H9 (cell line): ENCODE measurements at regions not wholly inside any gene's neighbourhood (a gene's known extent, or its start where the extent isn't known, plus 50 kb on each side); places are given as distances from the start of the nearest gene placed in this dataset.

Source experiments
- DNase-seq: peaks from one replicate; pipeline ENCODE4 v3.0.0-alpha.2; 2017
- H2AFZ ChIP-seq: one replicate; pipeline ENCODE4 v1.6.1; 2013; ENCODE audit warnings: mild to moderate bottlenecking, low read length, control low read depth, moderate library complexity
- H2AK5ac ChIP-seq: 2 replicates; pipeline ENCODE4 v1.6.1; 2013; ENCODE audit warnings: low read length, control low read depth, mixed read lengths; ENCODE audit not compliant: insufficient read length
- H2BK120ac ChIP-seq: one replicate; pipeline ENCODE4 v1.6.1; 2013; ENCODE audit warnings: low read depth, mild to moderate bottlenecking, low read length, control low read depth, inconsistent platforms; ENCODE audit not compliant: poor library complexity, severe bottlenecking
- H2BK12ac ChIP-seq: 2 replicates; pipeline ENCODE4 v1.6.1; 2013; ENCODE audit warnings: low read length, control low read depth, mixed read lengths, low read depth; ENCODE audit not compliant: insufficient read length
- H2BK15ac ChIP-seq: 2 replicates; pipeline ENCODE4 v1.6.1; 2013; ENCODE audit warnings: low read depth, low read length, control low read depth
- H2BK20ac ChIP-seq: one replicate; pipeline ENCODE4 v1.6.1; 2013; ENCODE audit warnings: low read depth, mild to moderate bottlenecking, low read length, control low read depth, inconsistent platforms; ENCODE audit not compliant: poor library complexity, severe bottlenecking
- H2BK5ac ChIP-seq: 2 replicates; pipeline ENCODE4 v1.6.1; 2013; ENCODE audit warnings: low read length, control low read depth, mixed read lengths; ENCODE audit not compliant: insufficient read length
- H3K14ac ChIP-seq: 2 replicates; pipeline ENCODE4 v1.6.1; 2013; ENCODE audit warnings: low read length, control low read depth; ENCODE audit not compliant: insufficient read depth
- H3K18ac ChIP-seq: 2 replicates; pipeline ENCODE4 v1.6.1; 2013; ENCODE audit warnings: low read depth, mild to moderate bottlenecking, mixed read lengths, low read length, control low read depth; ENCODE audit not compliant: insufficient read length
- H3K23ac ChIP-seq: 2 replicates; pipeline ENCODE4 v1.6.1; 2013; ENCODE audit warnings: low read length, control low read depth, mixed read lengths, low read depth; ENCODE audit not compliant: insufficient read length
- H3K23me2 ChIP-seq: 2 replicates; pipeline ENCODE4 v1.6.1; 2013; ENCODE audit warnings: low read depth, mild to moderate bottlenecking, mixed read lengths, low read length, control low read depth; ENCODE audit not compliant: insufficient read length, poor library complexity, severe bottlenecking
- H3K27ac ChIP-seq: 2 replicates; pipeline ENCODE4 v1.5.1; 2013; ENCODE audit warnings: low read length, control low read depth, mixed read lengths, low read depth; ENCODE audit not compliant: insufficient read length
- H3K27me3 ChIP-seq: 2 replicates; pipeline ENCODE4 v1.6.1; 2013; ENCODE audit warnings: low read length, control low read depth, inconsistent platforms; ENCODE audit not compliant: insufficient read depth
- H3K4ac ChIP-seq: 2 replicates; pipeline ENCODE4 v1.6.1; 2013; ENCODE audit warnings: low read depth, mild to moderate bottlenecking, control low read depth, inconsistent platforms, low read length, moderate library complexity
- H3K4me1 ChIP-seq: 2 replicates; pipeline ENCODE4 v1.6.1; 2013; ENCODE audit warnings: low read length, control low read depth, inconsistent platforms; ENCODE audit not compliant: insufficient read depth
- H3K4me2 ChIP-seq: 2 replicates; pipeline ENCODE4 v1.6.1; 2013; ENCODE audit warnings: low read length, control low read depth, mixed read lengths; ENCODE audit not compliant: insufficient read length, insufficient read depth
- H3K56ac ChIP-seq: 2 replicates; pipeline ENCODE4 v1.6.1; 2013; ENCODE audit warnings: low read depth, mild to moderate bottlenecking, mixed read lengths, low read length, control low read depth; ENCODE audit not compliant: insufficient read length
- H3K79me1 ChIP-seq: 2 replicates; pipeline ENCODE4 v1.6.1; 2013; ENCODE audit warnings: low read depth, mild to moderate bottlenecking, moderate library complexity, low read length, control low read depth, inconsistent platforms; ENCODE audit not compliant: insufficient read depth, poor library complexity, severe bottlenecking
- H3K79me2 ChIP-seq: 2 replicates; pipeline ENCODE4 v1.6.1; 2013; ENCODE audit warnings: low read length, control low read depth, inconsistent platforms; ENCODE audit not compliant: insufficient read depth
- H3K9ac ChIP-seq: 2 replicates; pipeline ENCODE4 v1.6.1; 2013; ENCODE audit warnings: low read length, control low read depth, mixed read lengths; ENCODE audit not compliant: insufficient read length; ENCODE audit errors: extremely low read depth
- H3K9me3 ChIP-seq: one replicate; pipeline ENCODE4 v1.6.1; 2013; ENCODE audit warnings: low read depth, low read length, inconsistent platforms; ENCODE audit not compliant: control insufficient read depth
- H3T11ph ChIP-seq: one replicate; pipeline ENCODE4 v1.6.1; 2013; ENCODE audit warnings: mild to moderate bottlenecking, low read length, control low read depth, inconsistent platforms
- H4K20me1 ChIP-seq: one replicate; pipeline ENCODE4 v1.6.1; 2013; ENCODE audit not compliant: control insufficient read depth, insufficient read length, insufficient read depth
- H4K5ac ChIP-seq: 2 replicates; pipeline ENCODE4 v1.6.1; 2013; ENCODE audit warnings: low read depth, mild to moderate bottlenecking, mixed read lengths, low read length, control low read depth; ENCODE audit not compliant: insufficient read length
- H4K8ac ChIP-seq: replicated peaks from 2 replicates; pipeline ENCODE4 v1.6.1; 2013; ENCODE audit warnings: low read length, control low read depth, mixed read lengths, low read depth; ENCODE audit not compliant: insufficient read length
- H4K91ac ChIP-seq: 2 replicates; pipeline ENCODE4 v1.6.1; 2013; ENCODE audit warnings: low read depth, mild to moderate bottlenecking, moderate library complexity, mixed read lengths, low read length, control low read depth; ENCODE audit not compliant: insufficient read length
- H3K27ac Mint-ChIP-seq, 3 experiments: 2 replicates in 2 of 3; 3 replicates in 1 of 3; pipeline ENCODE4 v1.8.0; 2020 to 2021; ENCODE audit warnings: mixed read lengths in 3 of 3, mild to moderate bottlenecking in 1 of 3, moderate library complexity in 1 of 3
- H3K27me3 Mint-ChIP-seq: 2 replicates; pipeline ENCODE4 v1.8.0; 2021; ENCODE audit warnings: low read depth, mild to moderate bottlenecking, moderate library complexity, mixed read lengths
- H3K36me3 Mint-ChIP-seq, 3 experiments: 2 replicates in 2 of 3; 3 replicates in 1 of 3; pipeline ENCODE4 v1.8.0; 2020 to 2021; ENCODE audit warnings: low read depth in 3 of 3, mixed read lengths in 3 of 3; ENCODE audit not compliant: insufficient read depth in 1 of 3
- H3K4me1 Mint-ChIP-seq, 2 experiments: 2 replicates each; pipeline ENCODE4 v1.8.0; 2020; ENCODE audit warnings: mixed read lengths in 2 of 2
- H3K4me3 Mint-ChIP-seq, 2 experiments: 2 replicates in 1 of 2; 3 replicates in 1 of 2; pipeline ENCODE4 v1.8.0; 2020 to 2021; ENCODE audit warnings: mild to moderate bottlenecking in 2 of 2, mixed read lengths in 2 of 2, moderate library complexity in 1 of 2
- H3K9me3 Mint-ChIP-seq, 2 experiments: 2 replicates in 1 of 2; 3 replicates in 1 of 2; pipeline ENCODE4 v1.8.0; 2020; ENCODE audit warnings: mild to moderate bottlenecking in 2 of 2, mixed read lengths in 2 of 2, moderate library complexity in 1 of 2
- WGBS: extraction: QIAGEN DNeasy Blood & Tissue Kit; methylation state at CpG from one replicate; pipeline ENCODE4 v1.1.7; 2013; ENCODE audit warnings: missing lambda C conversion rate, low lambda C conversion rate, mixed read lengths; ENCODE audit not compliant: insufficient read length; ENCODE audit errors: extremely low coverage; 5-methylcytosine and 5-hydroxymethylcytosine counted together
- TF ChIP-seq, protein P1 (sequence below): fragments of 200-600 bp; sonication (generic); conservative IDR thresholded peaks from 3 replicates; pipeline ENCODE4 v1.8.0; 2021; ENCODE audit warnings: antibody characterized with exemption, mild to moderate bottlenecking

DNA sequence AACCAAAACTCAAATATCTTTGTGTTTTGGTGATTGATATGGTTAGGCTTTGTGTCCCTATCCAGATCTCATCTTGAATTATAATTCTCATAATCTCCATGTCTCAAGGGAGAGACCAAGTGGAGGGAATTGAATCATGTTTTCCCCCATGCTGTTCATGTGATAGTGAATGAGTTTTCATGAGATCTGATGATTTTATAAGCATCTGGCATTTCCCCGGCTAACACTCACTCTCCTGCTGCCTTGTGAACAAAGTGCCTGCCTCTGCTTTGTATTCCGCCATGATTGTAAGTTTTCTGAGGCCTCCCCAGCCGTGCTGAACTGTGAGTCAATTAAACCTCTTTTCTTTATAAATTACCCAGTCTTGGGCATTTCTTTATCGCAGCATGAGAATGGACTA lies 419.5 kb downstream of the SH2D4B start:
- no CpG with 5 or more reads among the region's 4 CpGs for WGBS
- Histone ChIP-seq H3K56ac (no peak overlapping the region), H4K8ac (no peak overlapping the region), H2AK5ac (no peak overlapping the region), H3K23ac (no peak overlapping the region), H2AFZ (no peak overlapping the region), H3K4me1 (no peaks in the 10 kb centered on the region), H2BK5ac (no peak overlapping the region), H4K20me1 (no peaks in the 10 kb centered on the region), H3K9ac (no peak overlapping the region), H3K4ac (no peak overlapping the region), H3T11ph (no peak overlapping the region), H4K91ac (no peak overlapping the region), H3K23me2 (no peaks in the 10 kb centered on the region), H2BK120ac (no peak overlapping the region), H3K27me3 (no peaks in the 10 kb centered on the region), H3K9me3 (no peaks in the 10 kb centered on the region), H4K5ac (no peak overlapping the region), H2BK15ac (no peak overlapping the region), H3K14ac (no peak overlapping the region), H2BK20ac (no peak overlapping the region), H3K18ac (no peak overlapping the region), H3K79me2 (no peaks in the 10 kb centered on the region), H3K4me2 (no peak overlapping the region), H3K27ac (no peak overlapping the region), H2BK12ac (no peak overlapping the region), H3K79me1 (no peaks in the 10 kb centered on the region)
- no peak for DNase-seq
- TF ChIP-seq, protein P1, sequence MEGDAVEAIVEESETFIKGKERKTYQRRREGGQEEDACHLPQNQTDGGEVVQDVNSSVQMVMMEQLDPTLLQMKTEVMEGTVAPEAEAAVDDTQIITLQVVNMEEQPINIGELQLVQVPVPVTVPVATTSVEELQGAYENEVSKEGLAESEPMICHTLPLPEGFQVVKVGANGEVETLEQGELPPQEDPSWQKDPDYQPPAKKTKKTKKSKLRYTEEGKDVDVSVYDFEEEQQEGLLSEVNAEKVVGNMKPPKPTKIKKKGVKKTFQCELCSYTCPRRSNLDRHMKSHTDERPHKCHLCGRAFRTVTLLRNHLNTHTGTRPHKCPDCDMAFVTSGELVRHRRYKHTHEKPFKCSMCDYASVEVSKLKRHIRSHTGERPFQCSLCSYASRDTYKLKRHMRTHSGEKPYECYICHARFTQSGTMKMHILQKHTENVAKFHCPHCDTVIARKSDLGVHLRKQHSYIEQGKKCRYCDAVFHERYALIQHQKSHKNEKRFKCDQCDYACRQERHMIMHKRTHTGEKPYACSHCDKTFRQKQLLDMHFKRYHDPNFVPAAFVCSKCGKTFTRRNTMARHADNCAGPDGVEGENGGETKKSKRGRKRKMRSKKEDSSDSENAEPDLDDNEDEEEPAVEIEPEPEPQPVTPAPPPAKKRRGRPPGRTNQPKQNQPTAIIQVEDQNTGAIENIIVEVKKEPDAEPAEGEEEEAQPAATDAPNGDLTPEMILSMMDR = no peak
- H3K27me3 Mint-ChIP-seq = no peaks in the 10 kb centered on the region
- no peak overlapping the region for H3K27ac Mint-ChIP-seq
- no peak overlapping the region for H3K4me3 Mint-ChIP-seq
- H3K9me3 Mint-ChIP-seq = no peaks in the 10 kb centered on the region
- no peaks in the 10 kb centered on the region for H3K36me3 Mint-ChIP-seq
- no peaks in the 10 kb centered on the region for H3K4me1 Mint-ChIP-seq
